HL-60 (cell line): ENCODE measurements at regions not wholly inside any gene's neighbourhood (a gene's known extent, or its start where the extent isn't known, plus 50 kb on each side); places are given as distances from the start of the nearest gene placed in this dataset.

Experiments
- DNase-seq, 2 experiments: peaks; one replicate each; pipeline ENCODE4 v3.0.0-alpha.2; 2010 to 2020; ENCODE audit warnings: low read depth in 1 of 2, low spot score in 1 of 2
- H3K27ac ChIP-seq: fragments of 250-450 bp; sonication (Bioruptor Pico); replicated peaks from 2 replicates; pipeline ENCODE4 v1.5.1; 2020; ENCODE audit warnings: mild to moderate bottlenecking, moderate library complexity
- H3K27me3 ChIP-seq: fragments of 250-450 bp; sonication (Bioruptor Pico); 2 replicates; pipeline ENCODE4 v1.5.1; 2021; ENCODE audit warnings: mild to moderate bottlenecking, moderate library complexity; ENCODE audit not compliant: insufficient read depth, poor library complexity, severe bottlenecking
- H3K4me3 ChIP-seq: replicated peaks from 2 replicates; pipeline ENCODE4 v1.5.1; 2011; ENCODE audit warnings: mild to moderate bottlenecking, control low read depth, low read length; ENCODE audit not compliant: insufficient read depth
- GABPA ChIP-seq: IDR thresholded peaks from 2 replicates; pipeline ENCODE4 v1.6.1; 2012; ENCODE audit warnings: low read depth
- POLR2AphosphoS5 ChIP-seq: IDR thresholded peaks from 2 replicates; pipeline ENCODE4 v1.6.1; 2012; ENCODE audit warnings: low read depth
- SPI1 ChIP-seq: IDR thresholded peaks from 2 replicates; pipeline ENCODE4 v1.6.1; 2012; ENCODE audit warnings: low read depth, mild to moderate bottlenecking, borderline replicate concordance
- TF ChIP-seq, protein P1 (sequence below): IDR thresholded peaks from one replicate; pipeline ENCODE4 v1.5.1; 2011; ENCODE audit warnings: low read length, control low read depth, inconsistent platforms; ENCODE audit not compliant: insufficient read depth
- TF ChIP-seq, protein P2 (sequence below): IDR thresholded peaks from 2 replicates; pipeline ENCODE4 v1.6.1; 2012; ENCODE audit warnings: low read depth; ENCODE audit not compliant: insufficient replicate concordance

DNA sequence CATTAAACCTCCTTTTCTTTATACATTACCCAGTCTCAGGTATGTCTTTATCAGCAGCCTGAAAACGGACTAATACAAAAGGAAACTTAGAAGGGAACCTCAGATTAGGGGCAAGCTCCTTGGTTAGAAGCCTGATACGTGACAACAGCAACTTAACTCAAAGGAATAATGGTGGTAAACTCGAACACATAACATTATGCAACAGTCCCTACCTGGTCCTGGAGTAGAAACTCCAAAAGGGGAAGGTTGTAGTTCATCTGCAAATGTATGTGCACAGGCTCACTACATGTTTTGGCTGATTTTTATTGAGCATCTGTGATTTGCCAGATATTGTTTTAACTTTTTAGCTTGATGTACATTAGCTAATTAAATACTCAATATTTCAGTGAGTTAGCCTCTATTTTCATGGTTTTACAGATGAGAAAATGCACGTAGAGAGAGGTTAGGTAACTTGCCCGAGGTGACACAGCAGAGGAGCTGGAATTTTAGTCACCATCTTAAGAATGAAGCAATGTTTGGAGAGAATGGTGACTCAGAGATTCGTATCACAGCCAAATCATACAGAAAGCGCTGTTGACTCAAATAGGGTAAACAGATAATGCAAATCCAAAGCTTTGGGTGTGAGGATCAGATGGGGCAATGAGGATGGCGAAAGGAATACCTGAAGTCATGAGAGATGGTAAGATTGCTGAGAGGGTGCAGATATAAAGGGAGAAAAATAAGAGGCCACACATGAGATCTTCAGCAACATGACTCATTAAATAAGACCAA is 194.9 kb upstream of the RBFOX1 start:
- TF ChIP-seq, protein P1, sequence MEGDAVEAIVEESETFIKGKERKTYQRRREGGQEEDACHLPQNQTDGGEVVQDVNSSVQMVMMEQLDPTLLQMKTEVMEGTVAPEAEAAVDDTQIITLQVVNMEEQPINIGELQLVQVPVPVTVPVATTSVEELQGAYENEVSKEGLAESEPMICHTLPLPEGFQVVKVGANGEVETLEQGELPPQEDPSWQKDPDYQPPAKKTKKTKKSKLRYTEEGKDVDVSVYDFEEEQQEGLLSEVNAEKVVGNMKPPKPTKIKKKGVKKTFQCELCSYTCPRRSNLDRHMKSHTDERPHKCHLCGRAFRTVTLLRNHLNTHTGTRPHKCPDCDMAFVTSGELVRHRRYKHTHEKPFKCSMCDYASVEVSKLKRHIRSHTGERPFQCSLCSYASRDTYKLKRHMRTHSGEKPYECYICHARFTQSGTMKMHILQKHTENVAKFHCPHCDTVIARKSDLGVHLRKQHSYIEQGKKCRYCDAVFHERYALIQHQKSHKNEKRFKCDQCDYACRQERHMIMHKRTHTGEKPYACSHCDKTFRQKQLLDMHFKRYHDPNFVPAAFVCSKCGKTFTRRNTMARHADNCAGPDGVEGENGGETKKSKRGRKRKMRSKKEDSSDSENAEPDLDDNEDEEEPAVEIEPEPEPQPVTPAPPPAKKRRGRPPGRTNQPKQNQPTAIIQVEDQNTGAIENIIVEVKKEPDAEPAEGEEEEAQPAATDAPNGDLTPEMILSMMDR, result no peak
- no peak for TF ChIP-seq GABPA
- no peak for TF ChIP-seq SPI1
- TF ChIP-seq POLR2AphosphoS5, result no peak
- TF ChIP-seq, protein P2, sequence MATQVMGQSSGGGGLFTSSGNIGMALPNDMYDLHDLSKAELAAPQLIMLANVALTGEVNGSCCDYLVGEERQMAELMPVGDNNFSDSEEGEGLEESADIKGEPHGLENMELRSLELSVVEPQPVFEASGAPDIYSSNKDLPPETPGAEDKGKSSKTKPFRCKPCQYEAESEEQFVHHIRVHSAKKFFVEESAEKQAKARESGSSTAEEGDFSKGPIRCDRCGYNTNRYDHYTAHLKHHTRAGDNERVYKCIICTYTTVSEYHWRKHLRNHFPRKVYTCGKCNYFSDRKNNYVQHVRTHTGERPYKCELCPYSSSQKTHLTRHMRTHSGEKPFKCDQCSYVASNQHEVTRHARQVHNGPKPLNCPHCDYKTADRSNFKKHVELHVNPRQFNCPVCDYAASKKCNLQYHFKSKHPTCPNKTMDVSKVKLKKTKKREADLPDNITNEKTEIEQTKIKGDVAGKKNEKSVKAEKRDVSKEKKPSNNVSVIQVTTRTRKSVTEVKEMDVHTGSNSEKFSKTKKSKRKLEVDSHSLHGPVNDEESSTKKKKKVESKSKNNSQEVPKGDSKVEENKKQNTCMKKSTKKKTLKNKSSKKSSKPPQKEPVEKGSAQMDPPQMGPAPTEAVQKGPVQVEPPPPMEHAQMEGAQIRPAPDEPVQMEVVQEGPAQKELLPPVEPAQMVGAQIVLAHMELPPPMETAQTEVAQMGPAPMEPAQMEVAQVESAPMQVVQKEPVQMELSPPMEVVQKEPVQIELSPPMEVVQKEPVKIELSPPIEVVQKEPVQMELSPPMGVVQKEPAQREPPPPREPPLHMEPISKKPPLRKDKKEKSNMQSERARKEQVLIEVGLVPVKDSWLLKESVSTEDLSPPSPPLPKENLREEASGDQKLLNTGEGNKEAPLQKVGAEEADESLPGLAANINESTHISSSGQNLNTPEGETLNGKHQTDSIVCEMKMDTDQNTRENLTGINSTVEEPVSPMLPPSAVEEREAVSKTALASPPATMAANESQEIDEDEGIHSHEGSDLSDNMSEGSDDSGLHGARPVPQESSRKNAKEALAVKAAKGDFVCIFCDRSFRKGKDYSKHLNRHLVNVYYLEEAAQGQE, result no peak
- Histone ChIP-seq H3K4me3 (no peak overlapping the region), H3K27ac (no peak overlapping the region), H3K27me3 (no peaks in the 10 kb centered on the region)
- no peak for DNase-seq

DNA sequence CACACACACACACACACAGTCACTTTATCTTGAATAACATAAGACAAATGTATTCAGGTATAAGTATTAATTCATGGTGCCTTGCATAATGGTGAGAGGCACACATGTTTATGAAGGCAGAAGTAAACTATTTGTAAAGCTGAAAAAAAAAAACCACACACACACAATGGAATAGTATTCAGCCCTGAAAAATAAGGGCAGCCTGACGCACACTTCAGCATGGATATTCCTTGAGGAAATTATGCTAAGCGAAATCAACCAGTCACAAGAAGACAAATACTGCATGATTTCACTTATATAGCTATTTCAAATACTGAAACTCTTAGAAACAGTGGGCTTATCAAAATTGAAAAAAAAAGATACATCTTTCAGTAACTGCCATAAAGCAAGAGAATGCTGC is 200.2 kb upstream of the RBFOX1 start:
- no peak for DNase-seq
- Histone ChIP-seq H3K4me3 (no peak overlapping the region), H3K27me3 (no peaks in the 10 kb centered on the region), H3K27ac (no peak overlapping the region)
- TF ChIP-seq, protein P1, result no peak
- TF ChIP-seq, protein P2, result no peak
- TF ChIP-seq GABPA (no peak), POLR2AphosphoS5 (no peak), SPI1 (no peak)

DNA sequence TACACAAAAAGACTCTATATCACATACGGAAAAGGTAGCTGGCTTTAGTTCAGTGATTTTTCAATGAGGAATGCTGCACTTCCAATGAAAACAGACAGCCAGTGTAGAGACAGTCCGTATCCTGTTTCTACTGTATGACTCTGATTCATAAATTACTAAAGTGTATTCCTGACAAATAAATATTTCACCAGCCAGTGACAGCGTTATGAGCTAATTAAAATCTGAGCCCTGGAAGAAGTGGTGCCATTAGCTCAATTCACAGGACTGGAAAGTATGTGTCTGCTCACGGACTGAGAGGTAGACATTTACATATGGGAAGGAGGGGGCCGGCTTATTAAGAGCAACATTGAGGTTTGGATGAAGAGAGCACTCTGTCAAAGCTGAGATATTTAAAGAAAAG is 207.9 kb upstream of the RBFOX1 start:
- Histone ChIP-seq H3K4me3 (no peak overlapping the region), H3K27me3 (no peaks in the 10 kb centered on the region), H3K27ac (no peak overlapping the region)
- TF ChIP-seq, protein P2, result no peak
- TF ChIP-seq SPI1, result no peak
- TF ChIP-seq POLR2AphosphoS5, result no peak
- TF ChIP-seq GABPA, result no peak
- TF ChIP-seq, protein P1, result no peak
- no peak for DNase-seq
